AG09319 (cell line): ENCODE measurements at regions not wholly inside any gene's neighbourhood (a gene's known extent, or its start where the extent isn't known, plus 50 kb on each side); places are given as distances from the start of the nearest gene placed in this dataset.

ENCODE experiments used
- DNase-seq: peaks from one replicate; pipeline ENCODE4 v3.0.0-alpha.2; 2010; ENCODE audit warnings: low read depth; ENCODE audit errors: extremely low read depth
- CTCF ChIP-seq: IDR thresholded peaks from 2 replicates; pipeline ENCODE4 v1.5.1; 2011; ENCODE audit warnings: low read depth, mild to moderate bottlenecking, inconsistent platforms, low read length, moderate library complexity

DNA sequence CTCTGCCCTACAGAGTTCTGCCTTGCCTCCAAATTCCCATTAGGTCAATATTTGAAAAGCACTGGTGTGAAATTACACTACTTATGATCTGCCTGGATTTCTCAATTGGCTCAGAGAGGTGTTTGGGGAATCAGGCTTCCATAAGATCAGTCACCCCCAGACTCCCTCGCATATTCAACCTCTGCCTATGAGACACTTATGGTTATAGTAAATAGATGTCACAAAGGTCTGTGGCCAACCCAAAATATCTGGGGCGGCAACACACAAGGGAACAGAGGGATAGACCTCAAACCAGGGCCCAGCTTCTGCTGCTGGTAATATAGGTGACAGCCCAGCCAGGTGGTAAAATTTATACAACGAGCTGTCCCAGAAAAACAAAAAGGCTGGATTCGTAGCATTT lies 376.7 kb upstream of the ZMIZ1 start:
- DNase-seq, result no peak
- no peak for TF ChIP-seq CTCF

DNA sequence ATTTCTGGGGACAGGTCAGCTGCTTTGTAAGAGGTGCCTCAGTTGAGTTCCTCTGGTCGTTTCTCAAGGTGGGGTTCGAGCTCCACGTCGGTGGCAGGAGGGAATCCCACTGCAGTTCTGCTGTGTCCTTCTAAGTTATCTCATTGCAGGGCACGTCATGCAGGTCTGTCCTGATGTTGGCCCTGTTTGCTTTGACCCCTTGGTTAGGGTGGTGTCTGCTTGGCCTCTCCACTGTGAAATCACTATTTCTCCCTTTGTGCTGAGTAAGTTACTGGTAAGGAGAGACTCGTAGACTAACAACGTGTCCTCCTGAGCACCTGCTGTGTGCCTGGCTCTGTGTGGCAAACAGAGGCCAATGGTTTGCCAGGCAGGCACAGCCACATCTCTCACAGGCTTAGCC lies 372.9 kb upstream of the ZMIZ1 start:
- no peak for TF ChIP-seq CTCF

DNA sequence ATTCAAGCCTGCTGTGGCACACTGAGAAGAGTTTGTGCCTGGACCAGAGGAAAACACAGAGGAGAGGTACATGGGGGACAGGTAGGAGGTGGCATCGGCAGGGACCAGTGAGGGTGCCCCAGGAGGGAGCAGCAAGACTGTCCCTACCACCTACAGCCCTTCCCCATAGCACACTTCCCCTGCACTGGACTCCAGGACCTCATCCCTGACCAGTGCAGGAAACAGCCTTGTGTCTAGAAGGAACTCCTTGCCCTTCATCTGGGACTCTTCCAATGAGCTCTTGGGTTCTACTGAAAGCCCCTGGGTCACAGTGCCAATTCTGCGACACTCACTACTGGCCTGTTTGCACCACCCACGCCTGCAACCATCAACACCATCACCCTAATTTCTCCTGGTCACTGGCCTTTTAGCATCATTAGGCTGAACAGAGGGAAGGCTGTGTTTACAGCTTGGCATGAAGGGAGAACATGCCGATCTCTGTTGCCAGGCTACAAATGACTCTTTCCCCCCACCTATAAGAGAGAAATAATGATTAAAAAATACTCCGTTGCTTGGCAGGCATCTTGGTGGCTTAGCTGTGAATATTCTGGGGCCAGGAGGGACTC lies 371.9 kb upstream of the ZMIZ1 start:
- no peak for TF ChIP-seq CTCF
- no peak for DNase-seq

More for the DNA sequence above, 372.9 kb upstream of the ZMIZ1 start:
- DNase-seq, result no peak

GRCh38 chr10:78699971-78700370 lies 368.8 kb upstream of the ZMIZ1 start:
- no peak for DNase-seq

GRCh38 chr10:78700413-78700812 lies 368.4 kb upstream of the ZMIZ1 start:
- no peak for DNase-seq
- TF ChIP-seq CTCF, result no peak

More at GRCh38 chr10:78699971-78700370, 368.8 kb upstream of the ZMIZ1 start:
- TF ChIP-seq CTCF, result no peak

DNA sequence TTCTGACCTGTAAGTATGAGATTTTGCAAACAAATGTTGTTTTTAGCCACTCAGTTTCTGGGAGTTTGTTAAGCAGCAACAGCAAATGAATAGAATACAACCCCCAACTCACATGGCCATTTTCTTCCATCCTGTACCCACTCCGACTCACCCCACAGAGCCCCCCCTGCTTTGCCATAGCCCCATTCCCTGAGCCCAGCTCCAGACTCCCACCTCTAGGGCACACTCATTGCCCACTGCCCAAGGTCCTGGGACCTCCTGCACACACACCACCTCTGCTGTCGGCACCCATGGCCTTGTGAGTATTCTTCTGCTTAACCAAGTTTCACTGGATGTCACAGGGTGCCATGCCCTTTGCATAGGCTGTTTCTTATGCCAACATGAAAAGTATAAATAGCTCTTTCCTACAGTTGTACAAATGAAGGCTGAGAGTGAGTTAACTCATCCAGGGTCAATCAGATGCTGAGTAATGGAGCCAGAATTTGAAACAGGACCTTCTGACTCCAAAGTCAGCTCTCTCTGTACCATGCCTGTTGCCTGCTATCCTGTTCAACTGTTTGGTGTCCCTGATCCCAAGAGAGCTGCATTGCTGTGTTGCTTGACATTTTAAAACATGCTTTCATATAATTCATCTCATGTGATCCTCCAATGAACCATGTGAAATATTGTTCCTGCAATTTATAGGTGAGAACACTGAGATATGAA lies 367.8 kb upstream of the ZMIZ1 start:
- no peak for DNase-seq
- no peak for TF ChIP-seq CTCF

DNA sequence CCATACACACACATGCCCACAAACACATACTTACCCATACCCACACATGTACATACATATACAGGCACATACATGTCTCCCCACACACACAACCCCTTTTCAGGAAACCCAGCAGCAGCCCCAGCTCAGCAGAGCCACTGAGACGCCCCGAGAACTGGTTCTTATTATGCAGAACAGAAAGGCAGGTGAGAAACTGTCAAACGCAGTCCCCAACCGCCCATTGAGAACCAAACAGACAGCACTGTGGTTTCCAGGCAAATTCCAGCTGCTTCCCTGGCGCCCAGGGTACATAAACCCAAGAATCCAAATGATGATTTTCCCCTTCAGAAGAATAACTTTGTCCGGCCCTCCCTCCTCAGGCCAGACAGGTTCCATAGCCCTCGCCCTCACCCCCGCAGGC lies 366.6 kb upstream of the ZMIZ1 start:
- TF ChIP-seq CTCF, result no peak
- no peak for DNase-seq
